WTC11 (cell line): ENCODE measurements at regions not wholly inside any gene's neighbourhood (a gene's known extent, or its start where the extent isn't known, plus 50 kb on each side); places are given as distances from the start of the nearest gene placed in this dataset.

ENCODE experiments used
- ATAC-seq: fragments of 200-7000 bp; cut with Tn5 transposase; 2 replicates; pipeline ENCODE4 v1.10.0; 2021; ENCODE audit warnings: mild to moderate bottlenecking, moderate library complexity
- CTCF ChIA-PET: fragments of 300-600 bp; sonication (Branson Sonifier 250); formaldehyde crosslinking; loops from one replicate; lab custom pipeline; 2021; ENCODE audit warnings: antibody characterized with exemption; lab: Charles Lee
- POLR2A ChIA-PET: fragments of 350-600 bp; sonication (Branson Sonifier 250); formaldehyde crosslinking; loops from one replicate; lab custom pipeline; 2021; ENCODE audit warnings: antibody characterized with exemption; lab: Charles Lee
- DNase-seq: peaks from one replicate; pipeline ENCODE4 v3.0.0; 2021; ENCODE audit warnings: low spot score
- H3K27ac Mint-ChIP-seq: 2 replicates; pipeline ENCODE4 v1.8.0; 2021; ENCODE audit warnings: mixed read lengths
- H3K27me3 Mint-ChIP-seq: 2 replicates; pipeline ENCODE4 v1.8.0; 2021; ENCODE audit warnings: low read depth, mild to moderate bottlenecking, moderate library complexity, mixed read lengths
- H3K36me3 Mint-ChIP-seq: 2 replicates; pipeline ENCODE4 v1.8.0; 2021; ENCODE audit warnings: mixed read lengths
- H3K4me1 Mint-ChIP-seq: 2 replicates; pipeline ENCODE4 v1.8.0; 2022; ENCODE audit warnings: mixed read lengths
- H3K4me3 Mint-ChIP-seq: 2 replicates; pipeline ENCODE4 v1.8.0; 2021; ENCODE audit warnings: mild to moderate bottlenecking, moderate library complexity, mixed read lengths
- H3K9me3 Mint-ChIP-seq: 2 replicates; pipeline ENCODE4 v1.8.0; 2021; ENCODE audit warnings: mixed read lengths
- ATF1 ChIP-seq: sonication (generic); formaldehyde crosslinking; IDR thresholded peaks from 2 replicates; pipeline ENCODE4 v1.8.1; 2023; ENCODE audit warnings: mild to moderate bottlenecking, moderate library complexity, missing genetic modification reagents
- ATF3 ChIP-seq: sonication (generic); formaldehyde crosslinking; conservative IDR thresholded peaks from 2 replicates; pipeline ENCODE4 v1.8.1; 2022; ENCODE audit warnings: mild to moderate bottlenecking, missing genetic modification reagents
- CREB1 ChIP-seq: sonication (generic); formaldehyde crosslinking; IDR thresholded peaks from 2 replicates; pipeline ENCODE4 v1.8.0; 2023; ENCODE audit warnings: mild to moderate bottlenecking, missing genetic modification reagents
- EMX1 ChIP-seq: fragments of 250-450 bp; sonication (Bioruptor Pico); IDR thresholded peaks from 2 replicates; pipeline ENCODE4 v1.8.0; 2021; ENCODE audit warnings: mild to moderate bottlenecking
- ETV6 ChIP-seq: sonication (generic); formaldehyde crosslinking; IDR thresholded peaks from 2 replicates; pipeline ENCODE4 v1.8.1; 2022; ENCODE audit warnings: mild to moderate bottlenecking, missing genetic modification reagents
- FOXJ3 ChIP-seq: sonication (generic); formaldehyde crosslinking; IDR thresholded peaks from 2 replicates; pipeline ENCODE4 v1.9.0; 2021; ENCODE audit warnings: missing genetic modification reagents, mild to moderate bottlenecking, borderline replicate concordance
- FOXK1 ChIP-seq: sonication (generic); formaldehyde crosslinking; IDR thresholded peaks from 2 replicates; pipeline ENCODE4 v1.8.0; 2022; ENCODE audit warnings: mild to moderate bottlenecking, moderate library complexity, missing genetic modification reagents
- FOXP4 ChIP-seq: sonication (generic); formaldehyde crosslinking; IDR thresholded peaks from 2 replicates; pipeline ENCODE4 v1.8.0; 2022; ENCODE audit warnings: mild to moderate bottlenecking, missing genetic modification reagents
- GABPB1 ChIP-seq: sonication (generic); formaldehyde crosslinking; IDR thresholded peaks from 2 replicates; pipeline ENCODE4 v1.8.1; 2023; ENCODE audit warnings: mild to moderate bottlenecking, missing genetic modification reagents
- HMGXB4 ChIP-seq: sonication (generic); formaldehyde crosslinking; IDR thresholded peaks from 2 replicates; pipeline ENCODE4 v1.8.1; 2023; ENCODE audit warnings: mild to moderate bottlenecking, moderate library complexity, missing genetic modification reagents
- MLX ChIP-seq: sonication (generic); formaldehyde crosslinking; IDR thresholded peaks from 2 replicates; pipeline ENCODE4 v1.8.1; 2023; ENCODE audit warnings: mild to moderate bottlenecking, missing genetic modification reagents, moderate library complexity
- MXD4 ChIP-seq: fragments of 250-450 bp; sonication (Bioruptor Pico); IDR thresholded peaks from 2 replicates; pipeline ENCODE4 v1.8.0; 2021; ENCODE audit warnings: mild to moderate bottlenecking, moderate library complexity, borderline replicate concordance
- NFATC4 ChIP-seq: fragments of 250-450 bp; sonication (Bioruptor Pico); IDR thresholded peaks from 2 replicates; pipeline ENCODE4 v1.9.0; 2021; ENCODE audit warnings: mild to moderate bottlenecking
- NR3C1 ChIP-seq: sonication (generic); formaldehyde crosslinking; conservative IDR thresholded peaks from 2 replicates; pipeline ENCODE4 v1.8.1; 2023; ENCODE audit warnings: low read depth, mild to moderate bottlenecking, missing genetic modification reagents
- SOX15 ChIP-seq: fragments of 250-450 bp; sonication (Bioruptor Pico); IDR thresholded peaks from 2 replicates; pipeline ENCODE4 v1.9.0; 2021; ENCODE audit warnings: mild to moderate bottlenecking
- ZNF396 ChIP-seq: fragments of 250-450 bp; sonication (Bioruptor Pico); IDR thresholded peaks from 2 replicates; pipeline ENCODE4 v1.8.0; 2021; ENCODE audit warnings: mild to moderate bottlenecking, moderate library complexity, borderline replicate concordance
- ZNF423 ChIP-seq: fragments of 250-450 bp; sonication (Bioruptor Pico); IDR thresholded peaks from 2 replicates; pipeline ENCODE4 v2.1.2; 2022; ENCODE audit warnings: mild to moderate bottlenecking, moderate library complexity
- ZSCAN18 ChIP-seq: fragments of 250-450 bp; sonication (Bioruptor Pico); IDR thresholded peaks from 2 replicates; pipeline ENCODE4 v2.1.2; 2022; ENCODE audit warnings: mild to moderate bottlenecking, moderate library complexity
- TF ChIP-seq, protein P1 (sequence below): sonication (generic); formaldehyde crosslinking; IDR thresholded peaks from 2 replicates; pipeline ENCODE4 v1.8.1; 2023; ENCODE audit warnings: mild to moderate bottlenecking, missing genetic modification reagents, moderate library complexity

DNA sequence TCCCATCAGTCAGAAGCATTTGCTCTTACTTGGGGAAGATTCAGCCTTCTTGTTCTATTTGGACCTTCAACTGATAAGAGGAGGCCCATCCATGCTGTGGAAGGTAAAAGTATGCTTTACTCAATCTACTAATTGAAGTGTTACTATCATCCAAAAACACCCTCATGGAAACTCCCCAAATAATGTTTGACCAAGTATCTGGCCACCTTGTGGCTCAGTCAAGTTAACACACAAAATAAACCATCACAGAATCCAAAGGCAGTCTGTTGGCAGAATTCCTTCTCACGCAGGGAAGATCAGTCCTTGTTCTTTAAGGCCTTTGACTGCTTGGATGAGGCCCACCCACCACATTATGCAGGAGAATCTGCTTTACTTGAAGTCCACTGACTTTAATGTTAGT is 531.2 kb upstream of the SMIM21 start (continued):
- TF ChIP-seq, protein P1, sequence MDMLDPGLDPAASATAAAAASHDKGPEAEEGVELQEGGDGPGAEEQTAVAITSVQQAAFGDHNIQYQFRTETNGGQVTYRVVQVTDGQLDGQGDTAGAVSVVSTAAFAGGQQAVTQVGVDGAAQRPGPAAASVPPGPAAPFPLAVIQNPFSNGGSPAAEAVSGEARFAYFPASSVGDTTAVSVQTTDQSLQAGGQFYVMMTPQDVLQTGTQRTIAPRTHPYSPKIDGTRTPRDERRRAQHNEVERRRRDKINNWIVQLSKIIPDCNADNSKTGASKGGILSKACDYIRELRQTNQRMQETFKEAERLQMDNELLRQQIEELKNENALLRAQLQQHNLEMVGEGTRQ (CRISPR knock-in tag), result no peak

DNA sequence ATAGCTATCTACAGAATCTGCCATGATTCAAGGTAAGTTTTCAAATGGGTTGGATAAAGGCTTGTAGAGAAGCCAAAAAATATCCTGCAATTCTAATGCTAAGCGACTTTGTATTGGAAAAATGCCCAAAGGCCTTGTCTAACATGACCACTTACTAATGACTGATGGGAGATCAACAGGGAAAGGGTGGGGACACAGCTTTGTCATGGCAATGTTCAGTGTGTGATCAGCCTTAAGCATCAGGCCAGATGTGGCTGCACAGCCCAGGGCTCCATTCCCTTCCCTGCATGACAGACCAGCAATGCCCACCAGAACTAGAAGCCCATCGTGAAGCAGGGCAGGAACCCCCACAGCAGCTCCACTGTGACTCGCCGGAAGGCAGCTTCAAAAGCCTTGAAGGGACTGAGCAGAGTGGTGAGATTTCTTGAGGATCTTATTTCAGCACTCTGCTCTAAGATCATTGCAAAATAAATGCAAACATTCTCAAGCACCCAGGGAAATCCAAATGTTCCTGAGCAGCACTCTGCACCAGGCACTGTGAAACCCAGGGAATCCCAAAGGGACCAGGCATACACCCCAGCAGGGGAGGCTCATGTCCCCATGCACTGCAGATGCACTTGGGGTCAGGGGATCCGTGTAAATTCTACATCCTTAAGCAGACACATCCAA is 517.9 kb upstream of the SMIM21 start:
- no peak overlapping the region for H3K27ac Mint-ChIP-seq
- no peak overlapping the region for H3K4me3 Mint-ChIP-seq
- H3K27me3 Mint-ChIP-seq, result no peaks in the 10 kb centered on the region
- H3K9me3 Mint-ChIP-seq, result peaks cover 44% of the 10 kb centered on the region
- peaks cover 25% of the 10 kb centered on the region for H3K4me1 Mint-ChIP-seq
- ChIA-PET POLR2A (interaction anchor here (0.5 kb wide), 1 partner anchor 56 kb away, joined by 3 read pairs; no protein-coding TSS in a partner anchor), CTCF (interaction anchor here (1.1 kb wide), 1 partner anchor 311 kb away, joined by 3 read pairs; no protein-coding TSS in a partner anchor)
- no peak for DNase-seq
- TF ChIP-seq SOX15 (CRISPR knock-in tag) (no peak), ATF1 (no peak), CREB1 (CRISPR knock-in tag) (no peak), FOXJ3 (no peak)
- no peak for ATAC-seq
- H3K36me3 Mint-ChIP-seq, result peaks cover 38% of the 10 kb centered on the region

GRCh38 chr18:75937306-75937705 is 509.8 kb upstream of the SMIM21 start:
- peaks cover 50% of the 10 kb centered on the region for H3K4me1 Mint-ChIP-seq
- peak overlapping the region; percentile 84 for H3K27ac Mint-ChIP-seq
- H3K9me3 Mint-ChIP-seq, result peaks cover 45% of the 10 kb centered on the region
- H3K36me3 Mint-ChIP-seq, result peaks cover 39% of the 10 kb centered on the region
- CTCF ChIA-PET, result no interaction called here
- no peak for DNase-seq
- POLR2A ChIA-PET, result no interaction called here
- H3K4me3 Mint-ChIP-seq, result no peak overlapping the region; the same call in 1 of the 2 replicates
- no peak for TF ChIP-seq GABPB1 (CRISPR knock-in tag)
- no peak for TF ChIP-seq ATF3
- no peak for TF ChIP-seq FOXP4 (CRISPR knock-in tag)
- TF ChIP-seq ETV6 (CRISPR knock-in tag), result 0 out of 2 replicates have a peak, but pooled peaks have one; percentile 34
- no peak for TF ChIP-seq HMGXB4 (CRISPR knock-in tag)
- no peaks in the 10 kb centered on the region for H3K27me3 Mint-ChIP-seq
- ATAC-seq, result peak; percentile 95

DNA sequence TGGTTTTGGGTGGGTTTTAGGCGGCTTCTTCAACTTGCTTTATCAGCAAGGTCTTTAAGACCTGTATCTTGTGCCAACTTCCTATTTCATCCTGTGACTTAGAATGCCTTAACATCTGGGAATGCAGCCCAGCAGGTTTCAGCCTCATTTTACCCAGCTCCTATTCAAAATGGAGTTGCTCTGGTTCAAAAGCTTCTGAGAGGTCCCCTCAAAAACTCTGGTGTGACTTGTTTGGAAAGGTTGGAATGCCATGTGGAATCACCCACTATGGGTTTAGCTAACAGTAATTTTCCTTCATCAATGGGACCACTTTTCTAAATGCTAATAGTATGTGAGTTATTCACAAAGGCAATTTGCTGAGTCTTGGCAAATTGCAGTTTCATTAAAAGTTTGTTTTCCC is 509.4 kb upstream of the SMIM21 start:
- H3K4me1 Mint-ChIP-seq, result peaks cover 51% of the 10 kb centered on the region
- peaks cover 36% of the 10 kb centered on the region for H3K36me3 Mint-ChIP-seq
- H3K4me3 Mint-ChIP-seq, result no peak overlapping the region
- H3K27ac Mint-ChIP-seq, result peak overlapping the region; percentile 36; the same call in 1 of the 2 replicates
- H3K9me3 Mint-ChIP-seq, result peaks cover 42% of the 10 kb centered on the region
- no peak for DNase-seq
- no peaks in the 10 kb centered on the region for H3K27me3 Mint-ChIP-seq
- CTCF ChIA-PET, result no interaction called here
- ATAC-seq, result no peak
- POLR2A ChIA-PET, result no interaction called here
- TF ChIP-seq NR3C1 (CRISPR knock-in tag) (no peak), ZNF396 (CRISPR knock-in tag) (0 out of 2 replicates have a peak, but pooled peaks have one; percentile 39), NFATC4 (0 out of 2 replicates have a peak, but pooled peaks have one; percentile 41), MLX (CRISPR knock-in tag) (no peak), EMX1 (CRISPR knock-in tag) (peak; percentile 82), ZNF423 (CRISPR knock-in tag) (peak; percentile 72), ZSCAN18 (peak; percentile 96), MXD4 (CRISPR knock-in tag) (peak; percentile 90), FOXK1 (CRISPR knock-in tag) (no peak)
